Putamen (tissue), 1 donor: ENCODE measurements at regions not wholly inside any gene's neighbourhood (a gene's known extent, or its start where the extent isn't known, plus 50 kb on each side); places are given as distances from the start of the nearest gene placed in this dataset.
"Not testable (repeated sequence)": the region's sequence is repeated elsewhere in the genome, so short reads cannot be mapped to it uniquely, and the experiment has no call there.

Experiments used
- DNase-seq: peaks from one replicate; pipeline ENCODE4 v3.0.0-alpha.2; 2016; ENCODE audit warnings: low spot score

DNA sequence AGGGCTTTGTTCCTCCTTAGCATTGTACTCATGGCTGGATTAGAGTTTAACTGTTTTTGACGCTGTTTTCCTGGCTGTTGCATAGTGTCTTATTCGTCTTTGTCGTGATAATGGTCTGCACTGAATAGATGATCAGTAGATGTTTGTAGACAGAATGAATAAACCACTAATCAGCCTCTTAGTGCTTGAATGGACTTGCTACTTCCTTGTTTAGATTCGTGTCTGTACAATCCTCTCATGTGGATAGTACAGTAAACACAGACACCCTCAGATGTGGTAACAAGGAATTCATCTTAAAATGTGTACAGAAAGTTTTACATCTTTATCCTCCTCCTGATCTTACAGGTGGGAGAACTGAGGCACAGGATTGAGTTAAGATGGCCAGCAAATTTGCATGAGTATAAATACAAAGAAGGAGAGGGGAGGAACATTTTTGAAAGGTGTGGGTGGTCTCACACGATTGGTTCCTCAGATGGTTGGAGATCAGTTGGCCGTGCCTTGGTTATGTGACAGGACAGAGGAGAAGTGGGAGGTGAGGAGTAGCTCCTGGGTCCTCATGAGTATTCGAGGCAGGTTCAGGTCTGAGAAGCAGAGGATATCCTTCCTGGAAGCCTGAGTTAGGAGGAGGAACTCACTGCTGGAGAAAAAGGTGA is 196.0 kb downstream of the KLRB1 start:
- DNase-seq, result not testable (repeated sequence)

DNA sequence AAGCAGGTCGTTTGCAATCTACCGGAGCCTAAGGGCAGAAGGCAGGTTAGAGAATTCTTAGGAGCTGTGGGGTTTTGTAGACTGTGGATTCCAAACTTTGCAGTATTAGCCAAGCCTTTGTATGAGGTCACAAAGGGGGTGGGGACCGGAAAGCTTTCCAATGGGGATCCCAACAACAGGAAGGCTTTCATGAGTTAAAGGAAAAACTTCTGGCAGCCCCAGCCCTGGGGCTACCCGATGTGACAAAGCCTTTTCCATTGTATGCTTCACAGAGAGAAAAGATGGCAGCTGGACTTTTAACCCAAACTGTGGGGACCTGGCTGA is 199.2 kb upstream of the PZP start:
- DNase-seq, result not testable (repeated sequence)

DNA sequence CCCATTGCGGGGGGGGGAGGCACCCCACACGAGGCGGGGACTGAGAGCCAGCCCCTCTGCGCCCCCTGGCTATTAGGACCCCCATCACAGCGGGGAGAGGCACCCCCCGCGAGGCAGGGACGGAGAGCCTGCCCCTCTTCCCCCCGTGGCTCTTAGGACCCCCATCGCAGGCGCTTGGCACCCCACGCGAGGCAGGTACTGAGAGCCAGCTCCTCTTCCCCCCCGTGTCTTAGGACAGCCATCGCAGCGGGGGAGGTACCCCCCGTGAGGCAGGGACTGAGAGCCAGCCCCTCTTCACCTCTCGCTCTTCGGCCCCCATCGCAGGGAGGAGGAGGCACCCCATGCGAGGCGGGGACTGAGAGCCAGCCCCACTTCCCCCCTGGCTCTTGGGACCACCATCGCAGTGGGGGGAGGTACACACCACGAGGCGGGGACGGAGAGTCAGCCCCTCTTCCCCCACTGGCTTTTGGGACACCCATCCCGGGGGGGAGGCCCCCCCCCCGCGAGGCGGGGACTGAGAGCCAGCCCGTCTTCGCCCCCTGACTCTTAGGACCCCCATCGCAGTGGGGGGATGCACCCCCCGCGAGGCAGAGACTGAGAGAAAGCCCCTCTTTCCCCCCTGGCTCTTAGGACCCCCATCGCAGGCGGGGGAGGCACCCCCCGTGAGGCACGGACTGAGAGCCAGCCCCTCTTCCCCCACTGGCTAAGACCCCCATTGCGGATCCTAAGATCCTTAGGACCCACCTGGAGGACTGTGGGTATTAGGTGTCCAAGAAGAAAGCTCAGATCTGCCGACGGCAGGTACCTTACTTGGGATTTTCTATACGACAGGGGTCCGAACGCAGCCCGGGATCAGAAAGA is 198.6 kb upstream of the PZP start:
- no peak for DNase-seq

DNA sequence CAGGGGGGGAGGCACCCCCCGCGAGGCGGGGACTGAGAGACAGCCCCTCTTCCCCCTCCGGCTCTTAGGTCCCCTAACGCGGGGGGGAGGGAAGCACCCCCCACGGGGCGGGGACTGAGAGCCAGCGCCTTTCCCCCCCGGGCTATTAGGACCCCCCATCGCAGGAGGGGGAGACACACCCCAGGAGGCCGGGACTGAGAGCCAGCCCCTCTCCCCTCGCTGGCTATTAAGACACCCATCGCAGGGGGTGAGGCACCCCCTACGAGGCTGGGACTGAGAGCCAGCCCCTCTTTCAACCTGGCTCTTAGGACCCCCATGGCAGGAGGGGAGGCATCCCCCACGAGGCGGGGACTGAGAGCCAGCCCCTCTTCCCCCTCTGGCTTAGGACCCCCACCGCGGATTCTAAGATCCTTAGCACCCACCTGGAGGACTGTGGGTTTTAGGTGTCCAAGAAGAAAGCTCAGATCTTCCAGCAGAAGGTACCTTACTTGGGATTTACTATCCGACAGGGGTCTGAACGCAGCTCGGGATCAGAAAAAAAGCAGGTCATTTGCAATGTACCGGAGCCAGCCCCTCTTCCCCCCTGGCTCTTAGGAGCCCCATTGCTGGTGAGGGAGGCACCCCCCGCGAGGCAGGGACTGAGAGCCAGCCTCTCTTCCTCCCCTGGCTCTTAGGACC is 197.8 kb upstream of the PZP start:
- DNase-seq, result no peak

DNA sequence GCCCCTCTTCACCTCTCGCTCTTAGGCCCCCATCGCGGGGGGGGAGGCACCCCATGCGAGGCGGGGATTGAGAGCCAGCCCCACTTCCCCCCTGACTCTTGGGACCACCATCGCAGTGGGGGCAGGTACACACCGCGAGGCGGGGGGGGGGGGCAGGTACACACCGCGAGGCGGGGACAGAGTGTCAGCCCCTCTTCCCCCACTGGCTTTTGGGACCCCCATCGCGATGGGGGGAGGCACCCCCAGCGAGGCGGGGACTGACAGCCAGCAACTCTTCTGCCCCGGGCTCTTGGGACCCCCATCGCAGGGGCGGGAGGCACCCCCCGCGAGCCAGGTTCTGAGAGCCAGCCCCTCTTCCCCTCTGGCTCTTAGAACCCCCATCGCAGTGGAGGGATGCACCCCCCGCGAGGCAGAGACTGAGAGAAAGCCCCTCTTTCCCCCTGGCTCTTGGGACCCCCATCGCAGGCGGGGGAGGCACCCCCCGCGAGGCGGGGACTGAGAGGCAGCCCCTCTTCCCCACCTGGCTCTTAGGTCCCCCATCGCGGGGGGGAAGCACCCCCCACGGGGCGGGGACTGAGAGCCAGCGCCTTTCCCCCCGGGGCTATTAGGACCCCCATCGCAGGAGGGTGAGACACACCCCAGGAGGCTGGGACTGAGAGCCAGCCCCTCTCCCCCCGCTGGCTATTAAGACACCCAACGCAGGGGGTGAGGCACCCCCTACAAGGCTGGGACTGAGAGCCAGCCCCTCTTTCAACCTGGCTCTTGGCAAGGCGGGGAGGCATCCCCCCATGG is 196.5 kb upstream of the PZP start:
- no peak for DNase-seq

DNA sequence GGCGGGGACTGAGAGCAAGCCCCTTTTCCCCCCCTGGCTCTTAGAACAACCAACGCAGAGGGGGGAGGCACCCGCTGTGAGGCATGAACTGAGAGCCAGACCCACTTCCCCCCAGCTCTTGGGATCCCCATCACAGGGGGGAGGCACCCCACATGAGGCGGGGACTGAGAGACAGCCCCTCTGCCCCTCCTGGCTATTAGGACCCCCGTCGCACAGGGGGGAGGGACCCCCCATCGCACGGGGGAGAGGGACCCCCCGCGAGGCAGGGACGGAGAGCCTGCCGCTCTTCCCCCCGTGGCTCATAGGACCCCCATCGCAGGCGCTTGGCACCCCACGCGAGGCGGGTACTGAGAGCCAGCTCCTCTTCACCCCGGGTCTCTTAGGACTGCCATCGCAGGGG is 195.8 kb upstream of the PZP start:
- DNase-seq, result no peak

DNA sequence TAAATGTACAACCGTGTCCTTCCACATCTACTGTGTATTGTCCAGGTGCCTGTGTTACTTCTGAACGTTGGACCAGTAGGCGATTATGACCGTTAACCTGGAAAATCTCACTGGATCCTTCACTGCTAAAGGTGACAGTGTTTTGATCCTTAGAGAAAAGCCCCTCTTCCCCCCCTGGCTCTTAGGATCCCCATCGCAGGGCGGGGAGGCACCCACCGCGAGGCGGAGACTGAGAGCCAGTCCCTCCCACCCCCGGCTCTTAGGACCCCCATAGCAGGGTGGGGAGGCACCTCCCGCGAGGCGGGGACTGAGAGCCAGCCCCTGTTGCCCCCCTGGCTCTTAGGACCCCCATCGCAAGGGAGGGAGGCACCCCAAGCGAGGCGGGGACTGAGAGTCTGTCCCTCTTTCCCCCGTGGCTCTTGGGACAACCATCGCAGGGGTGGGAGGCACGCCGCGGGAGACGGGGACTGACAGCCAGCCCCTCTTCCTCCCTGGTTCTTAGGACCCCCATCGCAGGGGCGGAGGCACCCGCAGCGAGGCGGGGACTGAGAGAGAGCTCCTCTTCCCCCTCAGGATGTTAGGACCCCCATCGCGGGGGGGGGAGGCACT is 194.3 kb upstream of the PZP start:
- DNase-seq, result not testable (repeated sequence)

DNA sequence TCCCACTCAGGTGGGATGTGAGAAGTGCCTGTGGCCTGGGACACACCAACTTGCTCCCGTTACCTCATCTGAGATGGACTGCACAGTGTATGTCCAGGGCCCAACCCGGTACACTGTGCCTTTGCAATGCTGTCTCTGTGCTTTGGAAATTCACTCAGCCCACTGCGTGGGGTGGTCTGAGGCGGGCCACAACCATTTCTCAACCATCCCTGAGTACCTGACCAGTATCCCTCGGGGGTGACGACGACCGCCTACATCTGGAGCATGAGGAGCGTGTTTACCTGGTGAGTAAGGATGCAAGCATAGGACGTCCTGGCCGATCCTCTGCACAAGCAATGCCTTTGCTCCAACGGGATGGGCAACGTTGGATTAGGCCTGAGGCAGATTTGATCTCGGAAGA is 188.2 kb upstream of the PZP start:
- DNase-seq, result not testable (repeated sequence)

DNA sequence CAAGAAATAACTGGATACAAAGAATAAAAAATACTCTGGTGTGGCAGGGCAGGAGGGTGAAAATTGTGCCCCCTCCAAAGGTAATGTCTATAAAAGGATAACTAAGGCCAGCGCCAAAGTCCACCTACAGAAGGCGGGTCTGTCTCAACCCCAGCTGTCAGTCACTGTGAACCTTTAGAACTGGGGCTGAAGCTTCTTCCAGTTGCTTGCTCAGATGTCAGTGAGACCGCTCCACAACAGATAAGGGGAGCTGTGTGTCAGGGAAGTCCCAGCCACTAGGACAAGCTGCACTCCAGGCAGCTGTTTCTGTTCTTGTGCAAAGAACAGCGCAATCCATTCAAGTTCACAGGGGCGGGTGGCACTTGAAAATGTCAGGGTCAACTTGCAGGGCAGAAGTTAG is 187.0 kb upstream of the PZP start:
- DNase-seq, result not testable (repeated sequence)

DNA sequence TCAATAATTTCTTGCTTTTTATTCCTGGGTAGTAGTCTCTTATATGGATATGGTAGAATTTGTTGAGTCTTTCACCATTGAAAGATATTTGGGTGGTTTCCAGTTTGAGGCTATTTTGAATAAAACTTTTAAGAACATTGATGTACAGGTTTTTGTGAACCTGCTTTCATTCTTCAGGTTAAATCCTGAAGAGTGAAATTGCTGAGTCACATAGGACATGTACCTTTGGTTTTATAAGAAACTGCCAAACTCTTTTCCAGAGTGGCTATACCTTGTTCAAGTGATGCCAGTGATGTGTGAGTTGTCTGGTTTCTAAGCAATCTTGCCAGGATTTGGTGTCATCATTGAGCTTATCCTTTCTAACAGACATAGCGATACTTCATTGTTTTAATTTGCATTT is 184.6 kb upstream of the PZP start:
- no peak for DNase-seq

DNA sequence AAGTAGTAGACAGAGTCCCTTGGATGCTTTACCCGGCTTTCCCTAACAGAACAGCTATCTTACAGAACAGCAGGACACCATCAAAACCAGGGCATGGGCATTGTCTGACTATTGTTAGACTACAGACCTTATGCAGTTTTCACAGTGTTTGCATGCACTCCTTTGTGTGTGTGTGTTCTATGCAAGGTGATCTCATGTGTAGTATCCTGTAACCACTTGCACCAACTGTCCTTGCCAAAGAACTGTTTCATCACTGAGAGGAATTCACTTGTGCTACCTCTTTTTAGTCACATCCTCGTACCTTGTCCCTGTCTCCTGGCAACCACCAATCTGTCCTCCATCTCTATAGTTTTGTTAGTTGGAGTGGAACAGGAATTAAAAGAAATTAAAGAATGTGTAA is 183.6 kb upstream of the PZP start:
- DNase-seq, result no peak

DNA sequence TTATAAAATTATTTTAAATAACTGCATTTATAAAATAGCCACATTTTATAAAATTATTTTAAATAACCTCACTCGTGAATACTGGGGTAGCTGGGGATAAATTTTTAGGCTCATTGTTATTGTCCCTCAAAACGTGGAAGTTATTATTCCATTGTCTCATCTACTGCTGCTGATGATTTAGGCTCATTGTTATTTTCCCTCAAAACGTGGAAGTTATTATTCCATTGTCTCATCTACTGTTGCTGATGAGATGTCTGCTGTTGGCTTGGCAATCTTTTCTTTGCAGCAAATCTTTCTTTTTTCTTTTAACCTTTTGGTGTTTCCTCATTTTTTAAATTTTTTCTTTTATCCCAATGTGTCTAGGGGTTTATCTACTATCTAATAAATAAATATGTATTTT is 182.6 kb upstream of the PZP start:
- DNase-seq, result no peak

DNA sequence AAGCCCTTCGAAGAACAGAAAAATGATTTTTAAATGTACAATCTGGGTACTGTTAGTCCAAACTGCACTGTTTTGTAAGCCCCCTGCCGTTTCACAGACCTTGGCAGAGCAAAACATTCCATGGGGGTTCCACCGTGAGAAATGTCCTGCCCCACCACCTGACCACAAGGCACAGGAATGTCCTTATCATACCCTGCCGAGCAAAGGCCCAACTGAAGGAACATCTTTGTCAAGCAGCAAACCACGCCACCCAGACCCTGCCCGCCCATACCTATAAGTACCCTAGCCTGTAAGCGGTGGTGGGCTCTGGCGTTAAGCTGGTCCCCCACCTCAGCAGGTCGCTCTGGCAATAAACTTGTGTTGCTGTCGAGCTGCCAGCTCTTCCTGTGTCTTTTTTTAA is 181.6 kb upstream of the PZP start:
- no peak for DNase-seq

DNA sequence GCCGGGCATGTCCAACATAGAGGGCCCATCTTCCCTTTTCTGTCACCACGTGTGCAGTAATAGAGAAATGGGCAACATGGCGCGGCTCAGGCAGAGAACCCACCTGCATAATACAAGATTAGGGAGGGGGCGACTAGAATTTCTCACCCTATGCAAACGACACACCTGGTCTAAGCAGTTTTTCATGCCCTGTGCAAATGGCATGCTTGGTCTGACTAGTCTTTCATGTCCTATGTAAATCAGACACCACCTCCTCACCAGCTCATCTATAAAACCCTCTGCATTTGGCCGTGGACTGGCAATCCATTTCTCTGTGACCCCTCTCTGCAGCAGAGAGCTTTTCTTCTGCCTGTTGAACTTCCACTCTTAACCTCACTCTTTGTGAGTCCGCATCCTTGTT is 180.2 kb upstream of the PZP start:
- DNase-seq, result no peak

DNA sequence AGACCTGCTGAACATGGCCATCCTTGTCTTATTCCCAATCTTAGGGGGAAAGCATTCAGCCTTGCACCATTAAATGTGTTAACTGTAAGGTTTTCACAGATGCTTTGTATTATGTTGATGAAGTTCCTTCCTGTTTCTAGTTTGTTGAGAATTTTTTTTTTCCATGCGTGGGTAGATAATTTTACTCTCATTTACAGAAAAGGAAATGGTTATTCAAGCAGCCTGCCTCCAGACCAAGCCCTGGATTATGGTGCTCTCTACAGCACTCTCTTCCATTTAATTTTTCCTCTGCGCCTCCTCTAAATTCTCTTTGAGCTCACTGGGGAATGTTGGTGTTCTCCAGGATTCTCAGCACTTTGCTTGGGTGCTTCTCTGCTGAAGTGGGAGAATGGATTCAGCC is 179.3 kb upstream of the PZP start:
- DNase-seq, result no peak

DNA sequence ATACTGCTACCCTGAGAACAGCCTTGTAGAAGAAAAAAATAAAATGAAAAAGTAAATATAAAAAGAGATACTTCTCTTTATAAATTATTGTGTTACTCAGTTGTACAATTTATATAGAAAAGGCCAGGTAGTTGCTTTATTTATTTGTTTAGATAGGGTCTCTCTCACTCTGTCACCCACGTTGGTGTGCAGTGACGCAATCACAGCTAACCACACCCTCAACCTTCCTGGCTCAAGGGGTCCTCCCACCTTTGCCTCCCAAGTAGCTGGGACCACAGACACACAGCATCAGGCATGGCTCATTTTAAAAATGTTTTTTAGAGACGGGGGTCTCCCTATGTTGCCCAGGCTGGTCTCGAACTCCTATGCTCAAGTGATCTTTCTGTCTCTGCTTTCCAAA is 175.4 kb upstream of the PZP start:
- DNase-seq, result no peak

DNA sequence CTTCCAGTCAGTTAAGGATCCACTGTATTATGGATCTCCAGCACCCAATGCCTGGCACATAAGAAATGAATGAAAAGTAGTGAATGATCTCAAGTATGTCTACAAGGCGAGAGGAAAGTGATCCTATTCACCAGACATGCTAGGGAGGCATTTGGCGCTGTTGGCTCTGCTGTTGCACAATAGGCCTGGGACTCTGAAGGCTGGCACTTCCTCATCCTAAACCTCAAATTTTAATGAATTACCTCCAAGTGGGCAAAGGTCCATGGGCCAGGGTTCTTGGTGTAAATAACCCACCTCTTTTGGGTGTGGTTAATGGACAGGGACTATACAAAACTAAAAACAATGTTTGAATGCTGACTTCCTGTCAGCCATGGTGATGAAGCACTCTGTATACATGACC is 173.4 kb upstream of the PZP start:
- DNase-seq, result no peak

DNA sequence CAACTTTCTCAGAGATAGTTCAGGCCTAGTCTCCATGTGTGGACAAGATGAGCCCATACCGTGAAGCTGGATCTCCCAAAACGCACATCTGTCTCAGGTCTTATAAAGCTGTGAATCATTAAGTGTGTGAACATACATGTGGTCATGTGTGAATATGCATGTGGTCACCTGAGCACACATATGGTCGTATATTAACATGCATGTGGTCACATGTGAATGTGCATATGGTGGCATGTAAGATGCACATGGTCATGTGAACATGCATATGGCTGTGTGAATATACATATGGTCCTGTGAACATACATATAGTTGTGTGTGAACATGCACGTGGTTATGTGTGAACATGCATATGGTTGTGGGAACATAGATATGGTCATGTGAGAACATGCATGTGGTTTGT is 172.5 kb upstream of the PZP start:
- DNase-seq, result no peak

DNA sequence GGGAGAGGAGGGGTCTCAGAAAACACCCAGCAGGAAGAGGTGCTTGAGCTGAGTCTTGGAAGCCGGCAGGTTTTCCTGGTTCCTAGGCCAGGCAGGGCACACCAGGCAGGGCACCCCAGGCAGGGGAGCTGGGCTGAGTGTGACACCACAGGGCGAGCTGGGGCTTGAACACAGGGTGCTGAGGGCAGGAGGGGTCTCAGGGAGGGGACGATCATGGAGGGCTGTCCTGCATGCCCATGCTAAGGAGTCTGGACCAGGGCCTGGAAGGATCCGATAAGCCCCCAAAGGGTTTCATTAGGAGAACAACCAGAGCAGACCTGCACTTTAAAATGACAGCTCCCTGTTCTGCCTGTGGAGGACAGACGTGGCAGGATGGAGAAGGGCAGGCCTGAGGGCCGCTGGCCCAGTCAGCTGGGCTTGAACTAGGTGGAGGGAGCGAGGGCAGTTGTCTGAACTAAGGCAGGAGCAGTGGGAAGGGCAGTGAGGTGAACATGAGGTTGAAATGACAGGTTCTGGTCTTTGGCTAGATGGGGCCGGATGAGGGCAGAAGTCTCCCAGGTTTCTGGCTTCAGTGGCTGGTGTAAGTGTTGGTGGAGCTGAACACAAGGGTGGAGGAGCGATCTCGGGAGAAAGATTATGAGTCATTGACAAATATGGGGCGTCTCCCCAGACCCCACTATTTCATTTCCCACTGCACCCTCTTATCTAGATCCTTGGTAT is 171.0 kb upstream of the PZP start:
- no peak for DNase-seq

DNA sequence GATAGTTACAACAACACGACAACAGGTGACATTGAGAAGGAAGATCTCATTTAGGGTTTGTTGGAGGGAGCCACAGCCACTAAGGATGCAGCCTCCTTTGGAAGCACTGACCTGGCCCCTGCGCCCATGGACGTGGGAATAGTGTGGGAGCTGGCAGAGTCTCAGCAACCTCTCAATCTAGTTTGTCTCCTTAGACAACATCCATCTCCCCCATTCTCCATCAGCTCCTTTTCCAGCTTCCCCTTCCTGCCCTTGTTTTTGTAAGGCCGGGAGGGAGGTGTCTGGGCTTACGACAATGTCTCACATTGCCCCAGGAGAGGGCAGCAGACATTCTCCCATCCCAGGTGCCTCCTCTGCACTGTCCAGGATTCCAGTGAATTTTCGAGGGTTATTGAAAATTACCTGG is 170.2 kb upstream of the PZP start:
- DNase-seq, result no peak

DNA sequence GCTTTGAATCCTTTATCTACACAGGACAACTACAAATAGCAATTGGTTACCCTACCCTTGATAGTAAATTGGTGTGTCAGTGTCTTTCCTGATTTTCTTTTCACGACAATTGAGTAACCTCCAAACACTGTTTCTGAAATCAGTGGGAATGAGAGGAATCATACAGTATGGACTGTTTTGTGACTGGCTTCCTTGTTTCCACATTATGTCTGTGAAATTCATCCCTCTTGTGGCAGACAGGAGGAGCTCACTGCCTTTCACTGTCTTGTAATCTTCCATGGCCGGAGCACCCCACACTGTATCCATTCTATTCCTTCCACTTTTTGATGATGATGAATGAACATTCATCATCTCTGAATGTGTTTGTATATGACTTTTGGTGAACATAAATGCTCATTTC is 164.0 kb upstream of the PZP start:
- DNase-seq, result no peak
